NB4 (cell line): ENCODE measurements at regions not wholly inside any gene's neighbourhood (a gene's known extent, or its start where the extent isn't known, plus 50 kb on each side); places are given as distances from the start of the nearest gene placed in this dataset.

Experiments used
- CTCF ChIP-seq: IDR thresholded peaks from one replicate; pipeline ENCODE4 v1.5.1; 2012; ENCODE audit warnings: low read depth, low read length
- MAX ChIP-seq: IDR thresholded peaks from 2 replicates; pipeline ENCODE4 v1.6.1; 2011; ENCODE audit warnings: low read depth, low read length
- MYC ChIP-seq: IDR thresholded peaks from 2 replicates; pipeline ENCODE4 v1.6.1; 2011; ENCODE audit warnings: low read depth, low read length
- POLR2A ChIP-seq: IDR thresholded peaks from 2 replicates; pipeline ENCODE4 v1.6.1; 2011; ENCODE audit warnings: mild to moderate bottlenecking; ENCODE audit not compliant: insufficient read length; ENCODE audit errors: extremely low read depth

- no peak for TF ChIP-seq POLR2A
- TF ChIP-seq CTCF, result no peak
- no peak for TF ChIP-seq MAX
- no peak for TF ChIP-seq MYC
Observed at GRCh38 chr15:96102631-96103030, 227.9 kb upstream of the NR2F2 start.
